Anterior cingulate cortex (tissue), 58 donors: ENCODE measurements at regions not wholly inside any gene's neighbourhood (a gene's known extent, or its start where the extent isn't known, plus 50 kb on each side); places are given as distances from the start of the nearest gene placed in this dataset.

Experiments
- DNase-seq, 58 donors: peaks; one replicate each; lab custom pipeline; 2025; lab: John Stamatoyannopoulos, UW

DNA sequence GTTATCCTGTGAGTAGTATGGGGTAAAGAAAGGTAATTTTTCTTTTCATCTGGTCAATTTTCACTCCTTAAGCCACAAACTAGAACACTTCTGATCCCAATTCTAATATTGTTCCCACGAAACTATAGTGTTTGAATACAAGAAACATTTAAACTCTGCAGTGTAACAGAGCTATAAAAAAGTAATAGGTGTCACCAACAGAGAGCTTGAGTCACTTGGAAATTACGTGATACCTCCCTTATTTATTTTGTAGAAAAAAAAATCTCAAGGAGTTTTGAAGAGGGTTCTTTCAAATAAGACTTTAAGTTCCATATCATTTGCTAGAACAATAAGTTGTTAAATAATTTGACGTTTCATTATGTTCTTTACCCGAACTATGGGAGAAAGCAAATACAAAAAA is 959.4 kb downstream of the JRKL start:
- DNase-seq, result no peak

DNA sequence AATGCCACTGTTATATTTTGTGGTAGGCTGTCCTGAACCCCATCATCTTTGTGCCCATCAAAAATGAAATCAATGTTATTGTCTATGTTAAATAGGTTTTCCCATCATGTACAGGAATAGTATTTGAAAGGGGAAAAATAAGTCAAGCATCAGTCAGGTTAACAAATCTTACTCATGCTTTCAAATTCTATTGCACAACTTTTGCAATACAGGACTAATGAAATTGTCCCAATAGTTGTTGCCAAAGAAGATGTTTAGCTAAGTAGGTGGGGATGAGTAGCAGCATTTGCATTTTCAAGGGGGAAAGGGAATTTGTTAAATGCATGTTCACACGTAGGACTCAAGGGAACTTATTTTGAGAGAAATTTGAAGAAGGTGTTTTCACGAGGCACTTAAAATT is 962.1 kb downstream of the JRKL start:
- no peak for DNase-seq

DNA sequence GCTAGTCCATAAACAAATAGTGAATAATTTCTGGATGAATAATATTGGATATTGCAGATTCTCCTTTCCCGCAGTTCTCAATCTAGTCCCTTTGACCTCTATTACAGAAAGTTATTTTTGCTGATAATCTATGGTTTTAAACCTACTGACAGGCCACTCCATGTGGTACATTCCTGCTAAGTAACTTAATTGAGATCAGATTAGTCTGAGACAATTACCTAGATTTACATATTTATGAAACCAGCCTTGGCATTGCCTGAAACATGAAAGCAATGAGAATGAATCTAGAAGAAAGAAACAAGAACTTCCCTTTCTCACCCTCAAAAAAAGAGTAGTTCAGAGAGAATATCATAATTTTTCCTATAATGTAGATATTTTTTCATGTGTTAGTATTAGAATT is 964.2 kb downstream of the JRKL start:
- DNase-seq, result no peak

DNA sequence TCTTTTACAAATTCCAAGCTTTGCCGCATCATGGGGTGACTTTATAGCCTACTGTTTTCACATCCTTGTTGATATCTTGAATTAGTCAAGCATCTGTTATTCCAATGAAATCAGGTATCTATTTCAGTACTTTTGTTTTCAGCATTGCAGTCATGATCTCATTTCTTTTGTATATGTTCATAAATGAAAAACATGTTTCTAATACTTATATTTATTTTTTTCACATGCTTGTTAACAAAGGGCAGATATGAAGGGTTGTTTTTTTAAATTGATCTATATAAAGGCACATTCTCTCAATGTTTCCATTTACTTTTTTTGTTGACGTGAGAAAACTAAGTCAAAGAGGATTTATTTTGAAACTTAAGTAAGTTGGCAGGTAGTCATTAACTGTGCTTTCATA is 964.8 kb downstream of the JRKL start:
- no peak for DNase-seq

DNA sequence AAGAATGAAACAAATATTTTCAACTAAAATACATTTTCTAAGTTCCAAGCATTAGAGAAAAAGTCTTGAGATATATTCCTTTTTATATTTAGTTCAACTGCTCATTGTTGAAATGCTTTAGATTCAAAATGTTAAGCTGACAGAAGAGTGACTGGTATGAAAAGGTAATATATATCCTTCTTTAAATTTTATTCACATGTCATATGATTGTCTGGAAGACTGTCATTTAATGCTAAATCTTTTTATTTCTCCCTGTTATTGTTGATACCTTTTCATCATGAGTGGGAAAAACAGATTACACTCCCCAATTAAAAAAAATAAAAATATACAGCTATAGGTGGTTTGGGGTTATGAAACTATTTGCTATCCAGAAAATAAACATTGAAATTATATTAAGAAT is 965.4 kb downstream of the JRKL start:
- no peak for DNase-seq

DNA sequence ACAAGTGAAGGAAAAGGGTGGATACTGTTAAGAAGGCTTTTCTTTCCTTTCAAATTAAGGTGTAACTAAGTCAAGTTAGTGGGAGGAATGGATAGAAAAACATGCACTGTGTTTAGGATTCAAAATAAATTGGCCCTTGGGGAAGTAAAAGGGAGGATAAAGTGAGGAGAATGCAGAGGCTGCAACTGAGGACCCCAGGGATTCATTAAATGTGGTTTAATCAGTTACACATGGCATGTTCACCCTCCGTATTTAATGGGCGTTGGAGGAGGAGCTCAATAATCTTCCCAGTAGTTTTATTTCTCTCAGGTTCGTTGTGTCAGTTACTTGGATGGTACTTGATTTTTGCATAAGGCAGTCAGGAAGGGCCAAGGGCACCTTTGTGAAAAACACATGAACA is 966.3 kb downstream of the JRKL start:
- DNase-seq, result no peak

DNA sequence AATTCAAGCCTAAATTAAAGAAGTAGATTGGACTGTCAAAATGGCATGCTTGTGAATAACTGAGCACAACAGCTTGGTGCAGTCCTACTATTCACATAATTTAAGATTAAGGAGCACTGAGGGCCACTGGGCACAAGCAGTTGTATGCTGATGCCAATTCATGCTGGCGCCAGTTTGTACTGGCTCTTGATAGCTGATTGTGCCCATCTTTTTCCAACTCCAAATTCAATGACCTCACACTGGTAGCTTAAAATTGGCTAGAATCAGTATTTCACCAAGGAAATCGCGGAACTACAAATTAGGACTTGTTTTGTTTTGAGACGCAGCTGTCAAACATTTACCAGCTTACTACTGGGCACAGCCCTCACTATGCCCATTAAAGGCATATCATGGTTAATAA is 969.2 kb downstream of the JRKL start:
- DNase-seq, result no peak

DNA sequence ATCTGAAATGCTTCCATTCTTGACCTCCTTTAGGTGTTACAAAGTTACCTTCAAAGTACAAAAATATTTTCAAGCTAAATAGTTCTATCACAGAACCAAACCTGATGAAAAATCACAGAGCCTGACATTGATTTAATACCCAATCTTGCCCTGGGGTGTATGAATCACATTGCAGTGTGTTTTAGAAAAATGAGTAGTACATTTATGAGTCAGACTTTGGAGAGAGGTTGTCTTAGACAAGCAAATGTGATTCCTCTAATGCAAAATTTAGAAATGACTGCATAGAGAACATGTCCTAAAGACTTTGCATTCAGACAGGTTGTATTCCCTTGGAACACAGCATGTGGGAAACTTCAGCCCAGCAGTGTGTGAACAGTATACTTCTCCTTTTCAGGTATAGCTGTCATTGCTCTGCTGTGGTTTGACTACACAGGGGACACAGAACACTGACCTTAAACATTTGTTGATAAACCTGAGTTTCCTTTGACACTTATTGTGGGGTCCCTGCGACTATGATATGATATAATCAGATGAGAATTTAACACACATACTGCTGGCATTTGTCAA is 972.1 kb downstream of the JRKL start:
- no peak for DNase-seq

DNA sequence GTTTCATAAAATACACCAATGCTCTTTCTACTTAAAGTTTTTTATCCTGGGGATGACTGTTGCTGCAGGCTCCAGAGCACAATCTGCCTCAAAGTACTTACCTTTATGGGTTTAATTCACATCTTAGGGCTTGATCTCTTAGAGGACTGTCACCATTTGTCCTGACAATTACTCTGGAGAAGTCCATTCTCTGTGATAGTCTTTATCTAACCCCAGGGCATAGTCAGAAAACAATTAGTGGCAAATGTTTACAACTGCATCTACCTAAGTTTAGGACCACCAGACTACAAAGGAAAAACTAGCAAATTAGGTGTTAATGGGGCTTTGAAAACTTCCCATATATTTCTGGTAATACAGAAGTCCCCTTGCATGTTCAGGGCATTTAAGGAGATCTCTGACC is 973.5 kb downstream of the JRKL start:
- DNase-seq, result no peak

DNA sequence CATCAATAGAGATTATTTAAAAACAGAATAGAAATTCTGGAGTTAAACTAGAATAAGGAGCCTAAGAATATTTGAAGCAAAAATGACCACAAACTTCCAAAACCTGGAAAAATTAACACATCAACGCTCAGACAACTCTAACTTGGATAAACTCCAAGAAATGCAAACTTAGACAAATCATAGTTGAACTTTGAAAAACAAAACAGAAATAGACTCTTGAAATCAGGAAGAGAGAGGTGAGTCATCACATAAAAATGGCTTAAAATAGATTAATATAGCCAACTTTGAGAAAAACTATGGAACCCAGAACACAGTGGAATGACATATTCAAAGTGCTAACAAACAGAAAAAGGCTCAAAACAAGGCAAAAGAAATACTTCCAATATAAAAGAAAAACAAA is 974.2 kb downstream of the JRKL start:
- no peak for DNase-seq

DNA sequence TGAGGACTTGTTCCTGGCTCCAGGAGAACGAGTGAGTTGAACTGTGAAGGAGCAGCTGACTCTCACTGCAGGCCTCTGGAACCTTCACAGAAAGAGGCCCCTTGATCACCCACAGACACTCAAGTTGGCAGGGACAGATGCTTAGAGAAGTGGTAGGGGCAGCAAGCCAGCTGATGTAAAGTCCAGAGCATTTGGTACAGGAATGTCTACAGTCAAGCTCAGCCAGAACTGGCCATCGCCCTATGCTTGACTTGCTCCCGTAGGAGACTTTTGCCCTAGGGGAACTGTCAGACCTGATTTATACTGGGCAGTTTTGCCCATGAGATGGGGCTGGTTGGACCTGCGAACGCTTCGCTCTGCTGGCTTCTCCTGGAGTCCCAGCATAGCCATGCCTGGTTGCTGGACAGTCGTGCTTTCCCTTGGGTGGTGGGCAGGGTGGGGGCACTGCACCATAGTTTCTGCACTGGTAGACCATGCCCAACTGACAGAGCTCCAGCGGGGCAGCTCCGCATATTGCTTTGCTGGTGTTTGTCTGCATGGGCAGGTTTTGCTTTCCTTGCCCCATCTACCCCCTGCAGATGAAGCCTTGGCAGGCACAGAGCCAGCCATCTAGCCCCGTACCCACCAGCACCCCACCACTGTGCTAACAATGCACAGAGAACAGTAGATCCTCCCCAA is 977.7 kb downstream of the JRKL start:
- DNase-seq, result no peak

DNA sequence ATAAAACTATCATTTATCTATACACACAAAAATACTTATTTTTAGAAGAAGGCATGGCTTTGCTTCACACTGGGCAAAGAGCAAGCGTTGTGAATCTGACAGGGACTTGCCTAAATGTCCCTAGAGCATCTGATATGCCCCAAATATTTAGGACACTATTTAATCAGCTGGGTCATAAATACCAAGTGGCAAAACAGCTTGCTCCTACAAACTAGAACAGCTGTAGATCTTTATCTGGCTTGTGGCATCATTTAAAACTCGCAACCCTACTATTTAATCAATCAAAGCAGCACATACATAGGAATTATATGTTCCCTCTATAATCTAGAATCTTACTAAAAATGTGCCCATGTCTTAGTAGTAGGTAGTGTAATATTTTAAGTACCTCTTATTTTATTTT is 999.5 kb downstream of the JRKL start:
- DNase-seq, result no peak

DNA sequence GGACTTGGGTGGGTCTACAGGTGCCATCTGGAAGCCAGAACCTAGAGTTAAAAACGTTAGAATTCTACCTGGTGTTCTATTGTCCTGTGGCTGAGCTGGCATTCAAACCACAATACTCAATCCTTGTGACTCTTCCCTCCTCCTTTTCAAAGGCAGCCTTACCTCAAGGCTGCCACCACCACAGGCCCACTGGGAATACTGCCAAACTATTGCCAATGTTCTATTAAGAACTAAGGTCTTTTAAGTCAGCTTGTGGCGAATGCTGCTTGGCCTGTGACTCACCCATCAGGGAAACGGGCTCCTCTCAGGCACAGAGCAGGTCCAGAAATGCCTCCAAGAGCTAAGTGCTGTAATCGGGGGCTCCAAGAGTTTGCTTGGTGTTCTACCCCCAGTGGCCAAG is 1008.4 kb downstream of the JRKL start:
- DNase-seq, result no peak

DNA sequence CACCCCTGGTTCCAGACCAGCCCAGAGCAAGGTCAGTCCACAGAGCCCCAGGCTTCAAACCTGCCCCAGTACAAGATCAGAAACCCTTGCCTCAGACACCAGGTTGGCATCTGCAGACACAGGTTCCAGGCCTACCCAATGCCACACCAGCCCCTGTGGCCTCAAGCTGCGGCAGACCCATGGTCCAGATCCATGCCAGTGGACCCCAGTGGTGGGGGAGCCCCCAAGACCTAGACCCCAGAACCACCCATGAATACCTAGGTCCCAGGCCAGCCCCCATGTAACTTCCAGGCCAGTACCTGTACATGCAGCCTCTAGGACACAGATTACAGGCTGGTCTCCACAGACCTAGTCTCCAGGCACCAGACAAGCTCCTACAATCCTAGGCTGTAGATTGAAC is 1019.3 kb downstream of the JRKL start:
- DNase-seq, result no peak

DNA sequence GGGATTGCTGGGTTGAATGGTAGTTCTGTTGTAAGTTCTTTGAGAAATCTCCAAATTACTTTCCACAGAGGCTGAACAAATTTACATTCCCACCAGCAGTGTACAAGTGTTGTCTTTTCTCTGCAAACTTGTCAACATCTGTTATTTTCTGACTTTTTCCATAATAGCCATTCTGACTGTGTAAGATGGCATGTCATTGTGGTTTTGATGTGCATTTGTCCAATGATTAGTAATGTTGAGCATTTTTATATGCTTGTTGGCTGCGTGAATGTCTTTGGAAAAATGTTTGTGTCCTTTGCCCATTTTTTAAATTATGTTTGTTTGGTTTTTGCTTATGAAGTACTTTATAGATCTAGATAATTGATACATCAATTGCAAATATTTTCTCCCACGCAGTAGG is 1025.0 kb downstream of the JRKL start:
- no peak for DNase-seq

DNA sequence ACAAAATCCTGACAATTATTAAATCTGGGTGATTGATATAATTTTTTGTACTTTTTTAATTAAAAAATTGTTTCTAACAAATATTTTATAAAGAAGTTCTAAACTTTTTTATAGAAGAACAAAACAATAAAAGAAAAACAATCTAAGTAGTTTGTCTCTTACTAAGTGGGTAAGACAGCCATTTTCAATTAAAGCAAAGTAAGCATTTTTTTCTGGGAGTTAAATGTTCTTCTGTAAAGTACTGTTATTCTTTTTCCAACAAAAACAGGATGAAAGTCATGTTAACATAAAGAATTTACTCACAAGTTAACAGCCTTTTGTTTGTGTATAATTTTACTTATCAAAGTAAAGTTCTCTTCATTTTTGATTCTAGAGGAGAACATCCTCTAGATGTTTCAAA is 1029.9 kb downstream of the JRKL start:
- no peak for DNase-seq

DNA sequence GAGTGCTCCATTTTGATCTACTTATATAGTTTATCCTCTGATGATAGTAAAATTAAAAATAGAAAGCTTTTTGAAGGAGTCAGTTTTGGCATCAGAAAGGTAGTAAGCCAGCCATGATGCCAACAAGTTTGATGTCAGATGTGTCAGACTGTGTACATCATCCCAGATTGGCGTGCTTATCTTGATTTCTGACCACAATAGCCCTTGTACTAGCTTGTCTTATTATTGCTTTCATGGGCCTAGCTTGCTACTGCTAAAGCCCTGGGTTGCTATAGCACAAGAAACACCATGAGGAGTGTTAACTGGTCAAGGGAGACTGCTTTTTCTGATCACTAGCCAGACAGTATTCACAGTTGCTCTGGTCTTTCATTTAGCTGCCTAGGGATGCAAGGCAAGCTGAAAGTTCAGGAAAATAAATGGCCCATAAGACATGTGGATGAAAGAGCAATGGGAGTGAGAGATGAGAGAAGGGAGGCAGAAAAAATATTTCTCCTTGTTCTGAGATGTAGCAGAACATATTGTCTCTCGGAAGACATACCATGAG is 1038.5 kb downstream of the JRKL start:
- DNase-seq, result no peak

DNA sequence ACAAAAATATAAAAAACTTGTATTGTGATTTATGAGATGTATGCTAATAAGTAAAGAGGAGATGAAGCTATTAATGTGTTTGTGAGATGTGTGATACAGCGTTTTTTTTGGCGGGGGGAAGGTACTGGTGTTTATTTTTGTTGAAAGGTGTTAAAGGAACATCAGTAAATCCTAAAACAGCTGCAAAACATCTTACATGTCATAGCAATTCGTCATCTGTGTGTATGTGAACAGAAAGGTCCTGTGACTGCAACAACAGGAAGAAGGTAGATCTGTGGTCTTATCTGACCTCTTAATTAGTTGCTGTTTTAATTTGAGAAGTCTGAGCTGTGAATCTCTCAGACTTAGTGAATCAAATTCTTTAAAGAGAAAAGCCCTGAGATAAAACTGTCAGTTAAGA is 1041.1 kb downstream of the JRKL start:
- no peak for DNase-seq

DNA sequence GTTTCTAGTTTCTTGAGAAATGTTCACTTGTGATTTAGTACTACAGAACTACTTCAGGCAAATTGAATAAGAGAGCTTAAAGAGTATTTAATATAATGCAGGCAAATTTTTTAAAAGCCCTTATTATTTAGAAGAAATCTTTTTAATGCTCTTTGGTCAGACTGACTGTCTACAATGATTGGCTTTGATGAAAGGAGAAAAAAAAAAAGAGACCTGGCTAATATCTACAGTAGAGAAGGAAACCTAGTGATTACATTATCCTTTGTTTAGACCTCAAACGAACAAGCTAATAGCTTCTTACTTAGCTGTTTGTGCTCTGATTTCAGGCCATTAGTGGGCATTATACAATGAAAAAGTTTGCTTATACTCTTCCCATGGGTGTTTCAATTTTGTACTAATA is 1043.1 kb downstream of the JRKL start:
- DNase-seq, result no peak

DNA sequence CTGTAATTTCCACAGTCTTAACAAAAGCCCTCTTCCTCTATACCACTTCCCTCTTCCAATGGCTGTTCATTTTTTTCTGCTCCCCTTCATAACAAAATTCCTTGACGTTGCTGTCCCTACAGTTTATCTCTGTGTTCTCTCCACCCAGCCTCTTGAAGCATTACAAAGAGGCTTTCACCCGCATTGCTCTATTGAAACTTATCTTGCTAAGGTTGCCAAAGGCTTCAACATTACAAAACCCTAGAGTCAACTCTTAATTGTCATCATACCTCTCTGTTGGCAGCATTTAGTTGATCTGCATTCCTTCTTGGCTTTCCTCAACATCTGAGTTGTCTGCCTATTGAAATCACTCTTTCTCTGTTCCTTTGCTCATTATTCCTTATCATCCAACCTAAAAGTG is 1055.7 kb downstream of the JRKL start:
- DNase-seq, result no peak

DNA sequence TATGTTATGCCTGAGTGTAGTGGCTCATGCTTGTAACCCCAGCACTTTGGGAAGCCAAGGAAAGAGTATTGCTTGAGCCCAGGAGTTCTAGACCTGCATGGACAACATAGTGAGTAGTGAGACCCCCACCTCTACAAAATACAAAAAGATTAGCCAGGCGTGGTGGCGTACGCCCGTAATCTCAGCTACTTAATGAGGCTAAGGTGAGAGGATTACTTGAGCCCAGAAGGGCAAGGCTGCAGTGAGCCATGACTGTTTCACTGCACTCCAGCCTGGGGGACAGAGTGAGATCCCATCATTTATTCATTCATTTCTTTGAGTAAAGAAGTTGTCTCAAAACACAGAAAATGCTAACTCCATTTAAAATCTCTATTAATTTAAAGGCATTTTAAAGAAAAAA is 1061.6 kb downstream of the JRKL start:
- no peak for DNase-seq

DNA sequence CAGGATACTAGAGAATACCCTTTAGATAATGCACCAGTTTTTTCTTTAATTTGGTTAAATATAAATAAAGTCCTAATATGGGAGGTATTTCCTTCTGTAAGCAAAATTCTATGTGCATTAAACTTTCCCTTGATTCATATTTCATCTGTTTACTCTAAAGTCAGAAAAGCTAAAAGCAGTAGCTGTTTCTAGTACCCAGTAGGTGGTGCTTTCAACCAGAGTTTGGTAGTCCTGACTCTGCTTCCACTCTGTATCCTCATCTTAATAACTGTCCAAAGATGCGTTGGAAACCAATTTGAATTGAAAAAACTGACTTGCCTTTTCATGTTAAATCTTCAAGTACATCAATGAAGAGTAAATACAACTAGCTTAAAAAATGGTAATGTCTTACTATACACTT is 1065.2 kb downstream of the JRKL start:
- DNase-seq, result no peak

DNA sequence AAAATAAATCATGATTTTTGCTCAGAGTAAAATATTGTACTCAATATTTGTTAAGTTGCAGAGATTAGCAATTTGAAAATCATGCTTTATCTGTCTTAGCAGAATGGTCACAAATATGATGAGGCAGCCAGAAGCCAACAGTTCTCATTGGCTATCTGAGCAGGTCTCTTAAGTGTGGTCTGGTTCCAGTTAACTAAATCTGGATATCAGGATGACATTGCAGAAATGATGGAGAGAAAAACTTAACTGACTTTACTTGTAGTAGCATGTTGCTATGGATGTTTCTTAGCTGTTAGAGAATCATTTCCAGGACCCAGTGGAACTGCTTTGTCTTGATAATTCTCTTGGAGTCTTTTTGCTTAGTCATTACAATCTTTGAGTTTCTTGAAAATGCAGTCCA is 1070.3 kb downstream of the JRKL start:
- no peak for DNase-seq
